Osteoblast (primary cell): ENCODE measurements at regions not wholly inside any gene's neighbourhood (a gene's known extent, or its start where the extent isn't known, plus 50 kb on each side); places are given as distances from the start of the nearest gene placed in this dataset.

Experiments used
- DNase-seq: peaks from one replicate; pipeline ENCODE4 v3.0.0; 2011; ENCODE audit warnings: low spot score, mixed read lengths; ENCODE audit not compliant: insufficient read length; ENCODE audit errors: missing footprints
- H2AFZ ChIP-seq: 2 replicates; pipeline ENCODE4 v1.6.0; 2011; ENCODE audit warnings: mild to moderate bottlenecking, low read length
- H3K27ac ChIP-seq: 2 replicates; pipeline ENCODE4 v1.5.1; 2011; ENCODE audit warnings: mild to moderate bottlenecking, low read depth, low read length, moderate library complexity
- H3K27me3 ChIP-seq: 2 replicates; pipeline ENCODE4 v1.6.0; 2012; ENCODE audit warnings: mild to moderate bottlenecking, control low read depth, inconsistent platforms, low read length, moderate library complexity; ENCODE audit not compliant: insufficient read depth
- H3K36me3 ChIP-seq: 2 replicates; pipeline ENCODE4 v1.5.1; 2011; ENCODE audit warnings: mild to moderate bottlenecking, low read length, control low read depth, moderate library complexity; ENCODE audit not compliant: insufficient read depth
- H3K4me1 ChIP-seq: 2 replicates; pipeline ENCODE4 v1.5.1; 2011; ENCODE audit warnings: mild to moderate bottlenecking, low read length, control low read depth, moderate library complexity; ENCODE audit not compliant: insufficient read depth
- H3K4me2 ChIP-seq: 2 replicates; pipeline ENCODE4 v1.6.0; 2011; ENCODE audit warnings: mild to moderate bottlenecking, low read length; ENCODE audit not compliant: insufficient read depth
- H3K4me3 ChIP-seq: fragments of 200-600 bp; sonication (generic); 3 replicates; pipeline ENCODE4 v1.5.1; 2012; ENCODE audit warnings: mild to moderate bottlenecking, low read length, inconsistent platforms; ENCODE audit not compliant: insufficient read depth
- H3K79me2 ChIP-seq: 2 replicates; pipeline ENCODE4 v1.6.0; 2012; ENCODE audit warnings: mild to moderate bottlenecking, low read length, control low read depth, inconsistent platforms; ENCODE audit not compliant: insufficient read depth
- H3K9me3 ChIP-seq: 2 replicates; pipeline ENCODE4 v1.5.1; 2011; ENCODE audit warnings: low read depth, low read length, control low read depth
- H4K20me1 ChIP-seq: 2 replicates; pipeline ENCODE4 v1.6.0; 2012; ENCODE audit warnings: mild to moderate bottlenecking, low read length, control low read depth; ENCODE audit not compliant: insufficient read depth
- TF ChIP-seq, protein P1 (sequence below): IDR thresholded peaks from 2 replicates; pipeline ENCODE4 v1.5.1; 2011; ENCODE audit warnings: mild to moderate bottlenecking, low read depth, low read length, moderate library complexity; ENCODE audit errors: extremely low read depth

DNA sequence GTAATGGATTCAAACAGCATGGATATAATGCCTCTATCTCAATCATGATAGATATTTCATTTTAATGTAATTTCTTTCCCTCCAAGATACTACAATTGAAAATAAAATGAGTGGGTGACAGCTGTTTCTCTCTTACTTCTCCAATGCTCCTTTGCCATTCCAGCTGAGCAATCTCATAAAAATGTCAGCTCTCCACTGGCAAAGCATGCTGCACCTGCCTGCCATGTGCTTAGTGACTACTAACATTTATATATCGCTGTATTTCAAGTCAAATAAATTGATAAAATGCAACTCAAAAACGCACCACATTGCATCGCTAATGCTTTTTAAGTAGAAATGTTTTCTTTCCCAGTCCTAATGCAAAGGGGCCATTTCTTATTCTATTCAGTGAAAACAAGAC, 1093.9 kb downstream of the CBLN2 start:
- Histone ChIP-seq H3K36me3 (no peaks in the 10 kb centered on the region), H3K4me1 (no peaks in the 10 kb centered on the region), H3K4me2 (no peak overlapping the region), H4K20me1 (no peaks in the 10 kb centered on the region), H3K27ac (no peak overlapping the region), H2AFZ (no peak overlapping the region), H3K4me3 (no peak overlapping the region), H3K79me2 (no peaks in the 10 kb centered on the region), H3K9me3 (no peaks in the 10 kb centered on the region), H3K27me3 (no peaks in the 10 kb centered on the region)
- DNase-seq: no peak
- TF ChIP-seq, protein P1, sequence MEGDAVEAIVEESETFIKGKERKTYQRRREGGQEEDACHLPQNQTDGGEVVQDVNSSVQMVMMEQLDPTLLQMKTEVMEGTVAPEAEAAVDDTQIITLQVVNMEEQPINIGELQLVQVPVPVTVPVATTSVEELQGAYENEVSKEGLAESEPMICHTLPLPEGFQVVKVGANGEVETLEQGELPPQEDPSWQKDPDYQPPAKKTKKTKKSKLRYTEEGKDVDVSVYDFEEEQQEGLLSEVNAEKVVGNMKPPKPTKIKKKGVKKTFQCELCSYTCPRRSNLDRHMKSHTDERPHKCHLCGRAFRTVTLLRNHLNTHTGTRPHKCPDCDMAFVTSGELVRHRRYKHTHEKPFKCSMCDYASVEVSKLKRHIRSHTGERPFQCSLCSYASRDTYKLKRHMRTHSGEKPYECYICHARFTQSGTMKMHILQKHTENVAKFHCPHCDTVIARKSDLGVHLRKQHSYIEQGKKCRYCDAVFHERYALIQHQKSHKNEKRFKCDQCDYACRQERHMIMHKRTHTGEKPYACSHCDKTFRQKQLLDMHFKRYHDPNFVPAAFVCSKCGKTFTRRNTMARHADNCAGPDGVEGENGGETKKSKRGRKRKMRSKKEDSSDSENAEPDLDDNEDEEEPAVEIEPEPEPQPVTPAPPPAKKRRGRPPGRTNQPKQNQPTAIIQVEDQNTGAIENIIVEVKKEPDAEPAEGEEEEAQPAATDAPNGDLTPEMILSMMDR: no peak

DNA sequence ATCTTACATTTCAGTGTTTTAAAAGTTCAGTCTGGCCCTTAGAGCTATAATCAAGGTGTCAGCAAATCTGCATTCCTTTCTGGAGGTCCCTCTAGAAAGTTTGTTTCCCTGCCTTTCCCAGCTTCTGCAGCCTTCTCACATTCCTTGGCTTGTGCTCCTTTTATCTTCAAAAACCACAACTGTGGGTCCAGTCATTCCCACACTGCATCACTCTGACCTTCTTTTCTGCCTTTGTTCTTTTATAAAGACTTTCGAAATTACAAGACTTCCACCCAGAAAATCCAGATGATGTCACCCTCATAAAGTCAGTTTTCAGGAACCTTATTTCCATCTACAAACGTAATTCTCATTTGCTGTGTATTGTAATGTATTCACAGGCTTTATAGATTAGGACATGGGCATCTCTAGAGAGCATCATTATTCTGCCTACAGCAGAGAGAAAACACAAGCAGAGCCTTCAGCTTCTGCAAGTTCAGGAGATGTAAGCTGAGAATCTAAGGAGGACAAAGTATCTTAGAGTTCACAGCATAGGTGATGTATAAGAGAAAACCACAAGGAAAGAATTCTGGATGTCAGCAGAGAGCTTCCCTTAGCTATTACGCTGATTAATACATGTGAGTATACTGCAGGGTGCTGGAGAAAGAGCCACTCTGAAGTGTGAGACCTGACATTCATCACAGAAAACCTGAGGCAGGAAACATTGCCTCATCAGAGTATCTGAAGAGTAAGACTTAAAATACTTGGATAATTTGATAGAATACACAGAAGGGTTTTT, 1100.2 kb downstream of the CBLN2 start:
- H3K79me2 ChIP-seq: no peaks in the 10 kb centered on the region
- H3K27me3 ChIP-seq: no peaks in the 10 kb centered on the region
- TF ChIP-seq, protein P1: no peak
- no peaks in the 10 kb centered on the region for H3K36me3 ChIP-seq
- H3K4me1 ChIP-seq: no peaks in the 10 kb centered on the region
- H3K4me3 ChIP-seq: no peak overlapping the region
- H3K4me2 ChIP-seq: no peak overlapping the region
- no peaks in the 10 kb centered on the region for H3K9me3 ChIP-seq
- no peak overlapping the region for H3K27ac ChIP-seq
- H4K20me1 ChIP-seq: no peaks in the 10 kb centered on the region
- H2AFZ ChIP-seq: no peak overlapping the region
- no peak for DNase-seq

DNA sequence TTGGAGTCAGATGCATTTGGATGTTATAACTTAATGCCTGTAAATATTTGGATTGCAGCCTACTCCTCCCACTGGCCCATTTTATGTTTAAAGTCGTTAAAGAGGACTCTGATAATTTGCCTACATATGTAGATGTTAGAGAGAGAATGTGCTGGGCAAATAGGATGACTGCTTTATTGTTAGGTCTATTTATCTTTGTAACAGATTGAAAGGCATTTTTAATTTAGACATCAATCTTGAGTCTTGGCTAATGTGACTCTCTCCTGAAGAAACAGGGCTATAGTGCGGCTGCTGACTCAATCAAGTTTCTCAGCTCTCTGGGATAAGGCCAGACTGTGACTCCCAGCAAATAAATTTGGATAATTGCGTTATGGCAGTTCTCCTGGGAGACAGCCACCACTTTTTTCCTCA, 1101.4 kb downstream of the CBLN2 start:
- no peaks in the 10 kb centered on the region for H3K79me2 ChIP-seq
- H3K4me1 ChIP-seq: no peaks in the 10 kb centered on the region
- H4K20me1 ChIP-seq: no peaks in the 10 kb centered on the region
- H3K9me3 ChIP-seq: peaks cover 8% of the 10 kb centered on the region
- no peaks in the 10 kb centered on the region for H3K36me3 ChIP-seq
- H3K27me3 ChIP-seq: no peaks in the 10 kb centered on the region
- TF ChIP-seq, protein P1: no peak
- no peak overlapping the region for H3K4me2 ChIP-seq
- H2AFZ ChIP-seq: no peak overlapping the region
- DNase-seq: no peak
- H3K27ac ChIP-seq: no peak overlapping the region
- no peak overlapping the region for H3K4me3 ChIP-seq

DNA sequence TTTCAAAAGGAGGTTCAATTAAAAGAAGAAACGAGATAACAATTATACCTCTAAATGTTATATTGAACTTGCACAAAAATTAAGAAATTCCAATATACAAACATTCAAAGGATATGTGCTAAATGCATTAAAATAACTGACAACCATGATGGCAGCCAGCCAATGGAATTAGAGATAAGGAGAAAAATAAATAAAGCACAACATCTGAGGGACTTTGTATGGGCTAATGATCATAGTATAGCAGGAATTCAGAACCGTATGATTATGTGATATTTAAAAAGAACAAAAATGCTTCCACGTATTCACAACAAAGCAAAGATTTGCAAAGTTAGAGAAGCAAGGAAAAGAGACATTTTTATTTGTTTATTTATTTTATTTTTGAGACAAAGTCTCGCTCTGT, 1103.0 kb downstream of the CBLN2 start:
- H3K79me2 ChIP-seq: no peaks in the 10 kb centered on the region
- H3K4me1 ChIP-seq: no peaks in the 10 kb centered on the region
- TF ChIP-seq, protein P1: no peak
- no peak overlapping the region for H3K4me2 ChIP-seq
- H3K27ac ChIP-seq: no peak overlapping the region
- H3K4me3 ChIP-seq: no peak overlapping the region
- H3K9me3 ChIP-seq: peaks cover 8% of the 10 kb centered on the region
- H3K27me3 ChIP-seq: no peaks in the 10 kb centered on the region
- H4K20me1 ChIP-seq: no peaks in the 10 kb centered on the region
- no peak for DNase-seq
- H2AFZ ChIP-seq: no peak overlapping the region
- no peaks in the 10 kb centered on the region for H3K36me3 ChIP-seq
